Fibroblast of skin of back (primary cell): ENCODE measurements at regions not wholly inside any gene's neighbourhood (a gene's known extent, or its start where the extent isn't known, plus 50 kb on each side); places are given as distances from the start of the nearest gene placed in this dataset.

Experiments used
- DNase-seq: peaks from one replicate; pipeline ENCODE4 v3.0.0-alpha.2; 2013

GRCh38 chr2:8148260-8149006 lies 533.4 kb upstream of the ID2 start:
- DNase-seq, result peak; percentile 97

GRCh38 chr2:8149007-8149405 lies 532.9 kb upstream of the ID2 start:
- DNase-seq, result no peak

- DNase-seq, result peak; percentile 75
These were observed 531.8 kb upstream of the ID2 start for GRCh38 chr2:8149985-8150539.

- DNase-seq, result no peak
These were observed 530.0 kb upstream of the ID2 start for GRCh38 chr2:8151888-8152287.

GRCh38 chr2:8152392-8153257 lies 529.2 kb upstream of the ID2 start:
- no peak for DNase-seq

- DNase-seq, result no peak
These were observed 528.6 kb upstream of the ID2 start for GRCh38 chr2:8153258-8153718.

GRCh38 chr2:8154270-8154669 lies 527.6 kb upstream of the ID2 start:
- DNase-seq, result no peak

GRCh38 chr2:8154936-8155335 lies 526.9 kb upstream of the ID2 start:
- DNase-seq, result peak; percentile 76

- DNase-seq, result no peak
These were observed 524.0 kb upstream of the ID2 start for GRCh38 chr2:8157621-8158430.

GRCh38 chr2:8158711-8159110 lies 523.1 kb upstream of the ID2 start:
- no peak for DNase-seq

GRCh38 chr2:8159211-8159965 lies 522.5 kb upstream of the ID2 start:
- DNase-seq, result no peak

GRCh38 chr2:8159966-8160603 lies 521.8 kb upstream of the ID2 start:
- no peak for DNase-seq

GRCh38 chr2:8160959-8161358 lies 520.9 kb upstream of the ID2 start:
- no peak for DNase-seq

- peak; percentile 96 for DNase-seq
These were observed 519.3 kb upstream of the ID2 start for GRCh38 chr2:8162552-8162951.

GRCh38 chr2:8165550-8165949 lies 516.3 kb upstream of the ID2 start:
- DNase-seq, result no peak

GRCh38 chr2:8168022-8168717 lies 513.7 kb upstream of the ID2 start:
- no peak for DNase-seq

- DNase-seq, result peak; percentile 68
These were observed 512.9 kb upstream of the ID2 start for GRCh38 chr2:8168876-8169424.

GRCh38 chr2:8169443-8169842 lies 512.4 kb upstream of the ID2 start:
- DNase-seq, result peak; percentile 99

- peak; percentile 44 for DNase-seq
These were observed 511.1 kb upstream of the ID2 start for GRCh38 chr2:8170552-8171327.

- peak; percentile 58 for DNase-seq
These were observed 510.2 kb upstream of the ID2 start for GRCh38 chr2:8171608-8172007.
